ENCODE measurements at regions not wholly inside any gene's neighbourhood (a gene's known extent, or its start where the extent isn't known, plus 50 kb on each side); places are given as distances from the start of the nearest gene placed in this dataset.
"Not testable (repeated sequence)": the region's sequence is repeated elsewhere in the genome, so short reads cannot be mapped to it uniquely, and the experiment has no call there.

DNA sequence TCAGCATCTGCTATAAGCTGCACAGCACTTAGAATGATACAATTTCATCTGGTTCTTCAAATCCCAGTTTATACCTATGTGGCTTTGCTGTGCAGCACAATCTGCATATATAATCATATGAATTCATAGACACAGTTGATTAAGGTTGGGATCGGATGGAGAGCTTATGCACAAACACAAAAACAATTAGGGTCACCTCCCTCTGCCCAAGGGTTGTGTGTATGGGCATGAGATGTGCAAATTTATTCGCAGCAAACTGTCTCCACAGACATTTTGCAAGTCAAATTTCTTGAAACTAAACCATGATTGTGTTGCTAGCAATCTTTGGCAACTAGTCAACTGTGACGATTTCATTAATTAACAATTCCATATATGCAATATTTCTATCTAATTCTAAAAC, 955.7 kb downstream of the SORCS3 start:
- TF ChIP-seq POLR2A (IDR thresholded peaks at IDR 0.05; ENCODE audit: low read depth, low read length) = no peak
- DNase-seq (ENCODE audit: insufficient read length, low spot score) = no peak
- no peak for FAIRE-seq

GRCh38 chr10:105594296-105594695, 953.2 kb downstream of the SORCS3 start:
- DNase-seq (ENCODE audit: insufficient read length, low spot score) = no peak
- no peak for TF ChIP-seq POLR2A (IDR thresholded peaks at IDR 0.05; ENCODE audit: low read depth, low read length)
- FAIRE-seq = no peak

GRCh38 chr10:105592468-105592867, 951.4 kb downstream of the SORCS3 start:
- no peak for FAIRE-seq
- no peak for TF ChIP-seq POLR2A (IDR thresholded peaks at IDR 0.05; ENCODE audit: low read depth, low read length)

DNA sequence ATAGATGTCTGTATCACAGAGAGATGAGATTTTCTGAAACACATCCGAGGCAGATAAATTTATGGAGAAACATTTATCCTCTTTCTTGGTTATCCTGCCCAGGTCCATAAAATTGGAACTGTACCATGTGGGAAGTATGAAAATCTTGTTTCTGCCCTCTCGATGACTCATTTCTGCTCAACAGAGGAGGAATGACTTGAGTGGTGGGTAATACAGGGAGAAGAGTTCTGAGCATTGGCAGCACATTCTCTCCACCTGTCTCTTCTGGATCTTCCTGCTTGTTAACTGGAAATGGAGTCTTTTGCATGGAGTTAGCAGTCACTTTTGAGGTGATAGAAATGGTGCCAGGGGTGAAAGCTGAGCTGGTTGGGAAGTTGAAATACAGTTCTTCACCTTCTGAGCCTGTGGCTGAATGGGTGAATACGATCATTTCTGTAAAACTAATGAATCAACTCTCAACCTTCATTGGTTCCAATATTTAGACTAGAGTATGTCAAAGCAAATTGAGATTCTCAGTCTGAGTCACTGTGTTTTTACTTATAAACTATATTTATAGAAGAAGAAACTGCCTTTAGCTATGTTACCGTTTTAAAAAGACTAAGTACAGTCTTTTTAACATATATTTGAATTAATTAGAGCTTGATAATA, 945.5 kb downstream of the SORCS3 start:
- DNase-seq (ENCODE audit: insufficient read length, low spot score) (no peak), FAIRE-seq (no peak)
- TF ChIP-seq POLR2A (IDR thresholded peaks at IDR 0.05; ENCODE audit: low read depth, low read length) = no peak

More at GRCh38 chr10:105592468-105592867, 951.4 kb downstream of the SORCS3 start:
- no peak for DNase-seq (ENCODE audit: insufficient read length, low spot score)

DNA sequence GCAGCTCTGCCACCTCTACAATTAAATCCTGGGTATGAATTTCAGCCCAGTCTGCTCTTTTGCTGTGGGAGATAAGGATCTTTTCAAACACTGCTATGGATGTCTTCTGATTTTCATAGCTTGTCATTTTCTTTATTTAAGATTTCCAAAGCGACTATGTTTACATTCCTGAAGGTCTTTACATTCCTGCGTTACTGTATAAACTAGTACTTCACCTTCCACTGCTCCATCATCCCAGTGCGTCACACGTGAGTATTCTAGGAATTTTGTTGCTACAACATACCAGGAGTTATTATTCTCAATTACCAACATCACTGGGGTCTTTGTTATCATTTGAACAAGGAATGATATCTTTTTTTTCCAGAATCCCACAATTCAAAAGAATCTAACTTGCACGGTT, 944.7 kb downstream of the SORCS3 start:
- FAIRE-seq (no peak), DNase-seq (ENCODE audit: insufficient read length, low spot score) (no peak)
- no peak for TF ChIP-seq POLR2A (IDR thresholded peaks at IDR 0.05; ENCODE audit: low read depth, low read length)

GRCh38 chr10:105585171-105585570, 944.1 kb downstream of the SORCS3 start:
- no peak for FAIRE-seq
- no peak for TF ChIP-seq POLR2A (IDR thresholded peaks at IDR 0.05; ENCODE audit: low read depth, low read length)

DNA sequence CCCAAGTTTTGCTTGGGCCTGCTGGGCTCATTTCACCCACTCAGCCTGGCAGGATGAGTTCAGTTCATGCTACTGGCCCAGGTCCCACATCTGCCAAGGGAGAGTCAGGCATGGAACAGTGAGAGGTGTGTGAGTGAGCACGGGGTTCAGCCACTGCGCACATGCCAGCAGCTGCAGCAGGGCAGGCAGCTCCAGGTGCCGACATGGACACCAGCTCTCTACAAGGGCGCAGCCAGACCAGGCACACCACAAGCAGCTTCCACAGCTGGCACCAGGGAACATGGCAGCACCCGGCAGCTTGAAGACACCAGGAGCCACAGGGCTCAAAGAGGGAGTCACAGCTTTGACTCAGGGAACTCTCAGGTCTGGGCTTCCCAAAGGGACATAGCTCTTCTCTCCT, 938.0 kb downstream of the SORCS3 start:
- DNase-seq (ENCODE audit: insufficient read length, low spot score) = no peak
- no peak for FAIRE-seq
- TF ChIP-seq POLR2A (IDR thresholded peaks at IDR 0.05; ENCODE audit: low read depth, low read length) = no peak

More at GRCh38 chr10:105585171-105585570, 944.1 kb downstream of the SORCS3 start:
- no peak for DNase-seq (ENCODE audit: insufficient read length, low spot score)

DNA sequence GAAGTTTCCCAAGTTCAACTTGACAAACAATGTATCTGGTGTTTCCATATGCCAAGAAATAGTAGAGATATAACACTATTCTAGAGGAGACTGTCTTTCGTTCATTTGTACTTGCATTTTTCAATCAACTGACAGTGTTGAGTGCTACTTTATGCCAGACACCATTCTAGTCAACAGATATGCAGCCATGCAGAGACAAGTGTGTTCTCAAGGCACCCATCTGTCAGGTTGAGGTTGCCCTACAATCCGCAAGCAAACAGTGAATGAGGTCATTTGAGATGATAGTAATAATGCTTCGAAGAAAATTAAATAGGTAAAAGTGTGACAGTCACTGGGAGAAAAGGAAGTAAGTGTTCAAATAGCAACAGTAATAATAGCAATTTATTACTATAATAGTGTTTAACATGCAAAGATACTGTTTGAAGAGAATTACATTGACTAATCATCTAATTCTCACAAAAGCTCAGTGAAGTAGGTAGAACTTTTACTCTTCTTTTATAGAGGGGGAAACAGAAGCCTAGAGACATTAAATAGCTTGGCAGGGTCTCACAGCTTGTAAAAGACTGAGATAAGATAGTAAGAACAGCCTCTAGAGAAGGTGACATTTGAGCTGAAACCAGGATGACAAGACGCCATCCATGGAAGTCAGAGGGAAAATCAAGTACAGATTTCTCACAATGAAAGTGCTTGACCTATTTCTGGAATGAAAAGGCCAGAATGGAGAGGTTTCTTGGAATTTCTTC, 936.9 kb downstream of the SORCS3 start:
- FAIRE-seq (no peak), DNase-seq (ENCODE audit: insufficient read length, low spot score) (no peak)
- no peak for TF ChIP-seq POLR2A (IDR thresholded peaks at IDR 0.05; ENCODE audit: low read depth, low read length)

GRCh38 chr10:105559333-105560097, 918.4 kb downstream of the SORCS3 start:
- FAIRE-seq = no peak

DNA sequence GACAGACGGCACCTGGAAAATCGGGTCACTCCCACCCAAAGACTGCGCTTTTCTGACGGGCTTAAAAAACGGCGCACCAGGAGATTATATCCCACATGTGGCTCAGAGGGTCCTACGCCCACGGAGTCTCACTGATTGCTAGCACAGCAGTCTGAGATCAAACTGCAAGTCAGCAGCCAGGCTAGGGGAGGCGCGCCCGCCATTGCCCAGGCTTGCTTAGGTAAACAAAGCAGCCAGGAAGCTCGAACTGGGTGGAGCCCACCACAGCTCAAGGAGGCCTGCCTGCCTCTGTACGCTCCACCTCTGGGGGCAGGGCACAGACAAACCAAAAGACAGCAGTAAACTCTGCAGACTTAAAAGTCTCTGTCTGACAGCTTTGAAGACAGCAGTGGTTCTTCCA, 909.4 kb downstream of the SORCS3 start:
- FAIRE-seq; DNase-seq (ENCODE audit: insufficient read length, low spot score): not testable (repeated sequence)

More at GRCh38 chr10:105559333-105560097, 918.4 kb downstream of the SORCS3 start:
- no peak for DNase-seq (ENCODE audit: insufficient read length, low spot score)
- TF ChIP-seq POLR2A (IDR thresholded peaks at IDR 0.05; ENCODE audit: low read depth, low read length) = no peak

GRCh38 chr10:105549731-105550130, 908.6 kb downstream of the SORCS3 start:
- TF ChIP-seq POLR2A (IDR thresholded peaks at IDR 0.05; ENCODE audit: low read depth, low read length) = no peak
- no peak for FAIRE-seq

DNA sequence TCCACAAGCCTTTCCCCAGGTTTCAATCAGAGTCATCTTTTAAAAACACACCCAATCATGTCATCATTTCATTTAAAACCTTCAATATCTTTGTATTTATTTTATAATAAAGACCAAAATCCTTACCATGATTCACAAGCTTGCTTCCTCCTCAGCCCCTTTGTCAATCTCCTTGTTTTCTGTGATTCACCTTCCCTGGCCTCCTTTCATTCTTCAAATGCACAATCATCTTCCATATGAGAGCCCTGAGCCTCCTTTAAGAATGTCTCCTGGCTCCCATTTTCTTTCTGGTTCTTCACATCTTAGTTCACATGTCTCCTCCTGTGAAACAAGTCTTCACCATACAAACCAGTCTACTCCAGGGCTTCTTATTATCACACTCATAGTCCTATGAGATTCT, 904.0 kb downstream of the SORCS3 start:
- DNase-seq (ENCODE audit: insufficient read length, low spot score) (no peak), FAIRE-seq (no peak)
- TF ChIP-seq POLR2A (IDR thresholded peaks at IDR 0.05; ENCODE audit: low read depth, low read length) = no peak

More at GRCh38 chr10:105549731-105550130, 908.6 kb downstream of the SORCS3 start:
- DNase-seq (ENCODE audit: insufficient read length, low spot score) = no peak

GRCh38 chr10:105540381-105540780, 899.3 kb downstream of the SORCS3 start:
- FAIRE-seq = no peak
- no peak for DNase-seq (ENCODE audit: insufficient read length, low spot score)
- TF ChIP-seq POLR2A (IDR thresholded peaks at IDR 0.05; ENCODE audit: low read depth, low read length) = no peak

DNA sequence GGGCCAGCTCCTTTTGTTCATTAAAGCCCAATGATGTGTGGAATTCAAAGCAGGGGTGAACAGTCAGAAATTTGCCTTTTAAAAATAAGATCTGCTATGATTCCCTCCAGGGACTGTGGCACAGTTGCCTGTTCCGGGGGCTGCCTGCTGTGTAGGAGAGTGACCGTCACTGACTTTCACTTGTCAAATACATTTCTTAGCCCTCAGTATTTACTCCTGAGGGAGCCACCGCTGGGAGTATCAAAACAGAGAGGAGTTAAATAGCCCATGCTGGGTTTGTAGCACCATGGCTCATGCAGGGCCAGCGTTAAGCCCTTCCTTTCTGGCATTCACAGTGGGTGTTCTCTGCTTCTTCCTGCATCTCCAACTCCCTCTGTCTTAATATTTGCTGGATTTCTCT, 897.8 kb downstream of the SORCS3 start:
- DNase-seq (ENCODE audit: insufficient read length, low spot score) = no peak
- no peak for FAIRE-seq
- TF ChIP-seq POLR2A (IDR thresholded peaks at IDR 0.05; ENCODE audit: low read depth, low read length) = no peak

Measured in H54 (cell line).